HepG2 (cell line): ENCODE measurements at regions not wholly inside any gene's neighbourhood (a gene's known extent, or its start where the extent isn't known, plus 50 kb on each side); places are given as distances from the start of the nearest gene placed in this dataset.
A peak's percentile ranks its signal among the peaks of the same experiment; 100 is the strongest.

Experiments
- ATAD3A ChIP-seq: sonication (generic); formaldehyde crosslinking; IDR thresholded peaks from 2 replicates; pipeline ENCODE4 v1.4.0; 2020; ENCODE audit warnings: missing genetic modification reagents
- BCLAF1 ChIP-seq: fragments of 450-650 bp; IDR thresholded peaks from 2 replicates; pipeline ENCODE4 v1.6.1; 2017; ENCODE audit warnings: mild to moderate bottlenecking
- DMAP1 ChIP-seq: IDR thresholded peaks from 2 replicates; pipeline ENCODE4 v1.6.1; 2016
- FOXP1 ChIP-seq, 2 experiments: fragments of 450-650 bp in 1 of 2; IDR thresholded peaks; 2 replicates each; pipeline ENCODE4 v1.6.1; 2017 to 2018; ENCODE audit warnings: antibody characterized with exemption in 1 of 2
- GFI1 ChIP-seq: sonication (generic); formaldehyde crosslinking; IDR thresholded peaks from 2 replicates; pipeline ENCODE4 v1.5.0; 2020; ENCODE audit warnings: missing genetic modification reagents, mild to moderate bottlenecking, borderline replicate concordance
- GPN1 ChIP-seq: sonication (generic); formaldehyde crosslinking; IDR thresholded peaks from 2 replicates; pipeline ENCODE4 v1.5.1; 2020; ENCODE audit warnings: missing genetic modification reagents, borderline replicate concordance
- HMGA1 ChIP-seq: sonication (generic); formaldehyde crosslinking; conservative IDR thresholded peaks from 2 replicates; pipeline ENCODE4 v1.4.0; 2020; ENCODE audit warnings: missing genetic modification reagents
- MED1 ChIP-seq: sonication (generic); formaldehyde crosslinking; IDR thresholded peaks from 2 replicates; pipeline ENCODE4 v1.4.0; 2020; ENCODE audit warnings: missing genetic modification reagents
- NFIB ChIP-seq: sonication (generic); formaldehyde crosslinking; IDR thresholded peaks from 2 replicates; pipeline ENCODE4 v1.9.0; 2021; ENCODE audit warnings: missing genetic modification reagents, mild to moderate bottlenecking, borderline replicate concordance
- NR2C2 ChIP-seq: sonication (generic); formaldehyde crosslinking; IDR thresholded peaks from 2 replicates; pipeline ENCODE4 v1.4.0; 2020; ENCODE audit warnings: missing genetic modification reagents, mild to moderate bottlenecking, moderate library complexity, borderline replicate concordance
- PAXIP1 ChIP-seq: sonication (generic); formaldehyde crosslinking; conservative IDR thresholded peaks from 2 replicates; pipeline ENCODE4 v1.4.0; 2020; ENCODE audit warnings: mild to moderate bottlenecking, missing genetic modification reagents, moderate library complexity
- PHF21A ChIP-seq: sonication (generic); formaldehyde crosslinking; IDR thresholded peaks from 2 replicates; pipeline ENCODE4 v1.5.0; 2020; ENCODE audit warnings: mild to moderate bottlenecking, missing genetic modification reagents
- PHF5A ChIP-seq: IDR thresholded peaks from one replicate; pipeline ENCODE4 v1.6.1; 2018; ENCODE audit warnings: low read depth, missing genetic modification reagents; ENCODE audit not compliant: unreplicated experiment
- RBM39 ChIP-seq: fragments of 200-400 bp; formaldehyde crosslinking; IDR thresholded peaks from one replicate; pipeline ENCODE4 v1.6.1; 2018; ENCODE audit warnings: antibody characterized with exemption, mild to moderate bottlenecking, low read depth, low read length; ENCODE audit not compliant: poor library complexity, severe bottlenecking
- SIN3B ChIP-seq: fragments of 150-350 bp; IDR thresholded peaks from 2 replicates; pipeline ENCODE4 v1.6.1; 2014; ENCODE audit warnings: low read length
- SNRNP70 ChIP-seq: fragments of 200-400 bp; formaldehyde crosslinking; IDR thresholded peaks from 2 replicates; pipeline ENCODE4 v1.6.1; 2017; ENCODE audit warnings: mild to moderate bottlenecking, low read depth, low read length, moderate library complexity
- SOX13 ChIP-seq, 3 experiments: fragments of 450-650 bp in 1 of 3; sonication (generic) in 1 of 3; formaldehyde crosslinking in 1 of 3; IDR thresholded peaks in 2 of 3; conservative IDR thresholded peaks in 1 of 3; 2 replicates each; pipeline versions ENCODE4 v1.5.0 to v1.6.1; 2016 to 2020; ENCODE audit warnings: antibody characterized with exemption in 1 of 3, mild to moderate bottlenecking in 1 of 3, missing compliant biosample characterization in 1 of 3, missing genetic modification reagents in 1 of 3, moderate library complexity in 1 of 3
- SOX5 ChIP-seq: IDR thresholded peaks from 2 replicates; pipeline ENCODE4 v1.6.1; 2016; ENCODE audit warnings: borderline replicate concordance
- ZNF496 ChIP-seq: sonication (generic); formaldehyde crosslinking; IDR thresholded peaks from 2 replicates; pipeline ENCODE4 v1.8.1; 2023; ENCODE audit warnings: mild to moderate bottlenecking, moderate library complexity, missing genetic modification reagents; ENCODE audit not compliant: insufficient replicate concordance
- ZNF563 ChIP-seq: sonication (generic); formaldehyde crosslinking; IDR thresholded peaks from 2 replicates; pipeline ENCODE4 v1.8.0; 2022; ENCODE audit warnings: mild to moderate bottlenecking, moderate library complexity, missing genetic modification reagents
- ZNF629 ChIP-seq: sonication (generic); formaldehyde crosslinking; conservative IDR thresholded peaks from 2 replicates; pipeline ENCODE4 v1.5.0; 2020; ENCODE audit warnings: missing genetic modification reagents
- ZNF740 ChIP-seq: sonication (generic); formaldehyde crosslinking; IDR thresholded peaks from 2 replicates; pipeline ENCODE4 v1.4.0; 2020; ENCODE audit warnings: missing genetic modification reagents
- ZNF766 ChIP-seq: sonication (generic); formaldehyde crosslinking; IDR thresholded peaks from 2 replicates; pipeline ENCODE4 v1.5.0; 2020; ENCODE audit warnings: missing genetic modification reagents, borderline replicate concordance
- ZNF773 ChIP-seq: sonication (generic); formaldehyde crosslinking; IDR thresholded peaks from 2 replicates; pipeline ENCODE4 v1.4.0; 2020; ENCODE audit warnings: missing genetic modification reagents, borderline replicate concordance

GRCh38 chr10:88080213-88080612 is 216.8 kb downstream of the PTEN start (continued):
- TF ChIP-seq BCLAF1 (no peak), RBM39 (no peak), HMGA1 (CRISPR knock-in tag) (no peak), ZNF773 (CRISPR knock-in tag) (no peak), FOXP1 (IDR thresholded peaks at IDR 0.05) (no peak), FOXP1 (CRISPR knock-in tag; IDR thresholded peaks at IDR 0.05) (peak; percentile 41; the same call in 1 of the 2 replicates), GFI1 (CRISPR knock-in tag) (0 out of 2 replicates have a peak, but pooled peaks have one; percentile 23), GPN1 (CRISPR knock-in tag) (no peak), ATAD3A (CRISPR knock-in tag) (no peak), ZNF563 (CRISPR knock-in tag) (no peak), SIN3B (no peak), ZNF766 (CRISPR knock-in tag) (no peak), ZNF496 (no peak), NFIB (no peak), MED1 (CRISPR knock-in tag) (no peak), SOX5 (CRISPR knock-in tag) (peak; percentile 35; the same call in 1 of the 2 replicates), PHF21A (CRISPR knock-in tag) (0 out of 2 replicates have a peak, but pooled peaks have one; percentile 23), PAXIP1 (CRISPR knock-in tag) (peak; percentile 81), ZNF629 (CRISPR knock-in tag) (no peak), PHF5A (CRISPR knock-in tag) (no peak), ZNF740 (CRISPR knock-in tag) (no peak), SNRNP70 (no peak), NR2C2 (CRISPR knock-in tag) (no peak), SOX13 (IDR thresholded peaks at IDR 0.05) (no peak), SOX13 (CRISPR knock-in tag; conservative IDR thresholded peaks at IDR 0.05 in 1 of 2, IDR thresholded peaks at IDR 0.05 in 1 of 2) (peak in 1 of 2 experiments; percentile 49; a peak in 1 of 4 replicates), DMAP1 (no peak)
